Esophagus muscularis mucosa (tissue), 4 donors: ENCODE measurements at regions not wholly inside any gene's neighbourhood (a gene's known extent, or its start where the extent isn't known, plus 50 kb on each side); places are given as distances from the start of the nearest gene placed in this dataset.

Experiments used
- CTCF ChIP-seq, 3 experiments: fragments of 200-600 bp in 2 of 3; fragments of 450-650 bp in 1 of 3; sonication (generic) in 2 of 3; IDR thresholded peaks; one replicate each; pipeline ENCODE4 v1.5.1; 2017 to 2019; ENCODE audit warnings: antibody characterized with exemption in 3 of 3, mild to moderate bottlenecking in 2 of 3, moderate library complexity in 1 of 3
- EP300 ChIP-seq: sonication (generic); formaldehyde crosslinking; IDR thresholded peaks from one replicate; pipeline ENCODE4 v1.6.1; 2017; ENCODE audit warnings: antibody characterized with exemption
- POLR2A ChIP-seq: fragments of 450-650 bp; IDR thresholded peaks from one replicate; pipeline ENCODE4 v1.6.1; 2017; ENCODE audit warnings: antibody characterized with exemption, moderate library complexity, mild to moderate bottlenecking, low read depth
- POLR2AphosphoS5 ChIP-seq, 2 donors: sonication (generic); formaldehyde crosslinking; IDR thresholded peaks; one replicate each; pipeline ENCODE4 v1.6.1; 2017; ENCODE audit warnings: antibody characterized with exemption in 2 of 2

GRCh38 chr6:148195511-148195910, 147.1 kb upstream of the SASH1 start:
- TF ChIP-seq CTCF (IDR thresholded peaks at IDR 0.05), result no peak
- TF ChIP-seq POLR2A, result no peak
- no peak for TF ChIP-seq EP300
- TF ChIP-seq POLR2AphosphoS5 (IDR thresholded peaks at IDR 0.05), result no peak
